PC-3 (cell line): ENCODE measurements at regions not wholly inside any gene's neighbourhood (a gene's known extent, or its start where the extent isn't known, plus 50 kb on each side); places are given as distances from the start of the nearest gene placed in this dataset.

ENCODE experiments used
- ATAC-seq: fragments of 200-7000 bp; cut with Tn5 transposase; 2 replicates; pipeline ENCODE4 v1.9.1; 2020; ENCODE audit warnings: mild to moderate bottlenecking, moderate library complexity
- BruUV-seq: library from RNA; stranded (reverse); fragments of 400-500 nt; replicated peaks from 2 replicates; lab custom pipeline; 2021; lab: Mats Ljungman, UMichigan
- CTCF ChIA-PET: fragments of 300-600 bp; sonication (Branson Sonifier 250); formaldehyde crosslinking; loops from one replicate; lab custom pipeline; 2022; ENCODE audit warnings: antibody characterized with exemption; lab: Charles Lee
- POLR2A ChIA-PET: fragments of 300-600 bp; sonication (Branson Sonifier 250); formaldehyde crosslinking; loops from one replicate; lab custom pipeline; 2022; ENCODE audit warnings: antibody characterized with exemption; ENCODE audit not compliant: unreplicated experiment; lab: Charles Lee
- DNase-seq: peaks from one replicate; pipeline ENCODE4 v3.0.0-alpha.2; 2015
- H2AFZ ChIP-seq: fragments of 300-600 bp; sonication (generic); 2 replicates; pipeline ENCODE4 v1.6.0; 2016; ENCODE audit warnings: antibody characterized with exemption, low read length
- H3F3A ChIP-seq: fragments of 300-600 bp; sonication (generic); one replicate; pipeline ENCODE4 v1.6.0; 2017; ENCODE audit warnings: antibody characterized with exemption, low read length, control low read depth, mild to moderate bottlenecking; ENCODE audit not compliant: unreplicated experiment
- H3K27ac ChIP-seq: fragments of 300-600 bp; sonication (generic); 2 replicates; pipeline ENCODE4 v1.5.1; 2016; ENCODE audit warnings: mild to moderate bottlenecking, low read length
- H3K27me3 ChIP-seq: fragments of 300-600 bp; sonication (generic); 2 replicates; pipeline ENCODE4 v1.6.1; 2016; ENCODE audit warnings: low read length, mixed read lengths
- H3K36me3 ChIP-seq: fragments of 300-600 bp; sonication (generic); 2 replicates; pipeline ENCODE4 v1.6.1; 2016; ENCODE audit warnings: low read depth, mixed run types, low read length, mixed read lengths
- H3K4me1 ChIP-seq: fragments of 300-600 bp; sonication (generic); 2 replicates; pipeline ENCODE4 v1.5.1; 2016; ENCODE audit warnings: low read length; ENCODE audit not compliant: insufficient read depth
- H3K4me2 ChIP-seq: fragments of 300-600 bp; sonication (generic); 2 replicates; pipeline ENCODE4 v1.6.0; 2016; ENCODE audit warnings: low read length
- H3K4me3 ChIP-seq: fragments of 300-600 bp; sonication (generic); 2 replicates; pipeline ENCODE4 v1.5.1; 2016; ENCODE audit warnings: mild to moderate bottlenecking, low read length, mixed read lengths
- H3K79me2 ChIP-seq: fragments of 300-600 bp; sonication (generic); 2 replicates; pipeline ENCODE4 v1.6.1; 2017; ENCODE audit warnings: low read length, mixed read lengths
- H3K9ac ChIP-seq: fragments of 300-600 bp; sonication (generic); 2 replicates; pipeline ENCODE4 v1.6.0; 2016; ENCODE audit warnings: mild to moderate bottlenecking, low read length
- H3K9me2 ChIP-seq: fragments of 300-600 bp; sonication (generic); replicated peaks from 2 replicates; pipeline ENCODE4 v1.6.1; 2016; ENCODE audit warnings: mixed run types, low read length, mixed read lengths
- H3K9me3 ChIP-seq: fragments of 300-600 bp; sonication (generic); 2 replicates; pipeline ENCODE4 v1.6.1; 2016; ENCODE audit warnings: low read length, mixed read lengths
- H4K20me1 ChIP-seq: fragments of 300-600 bp; sonication (generic); 2 replicates; pipeline ENCODE4 v1.6.1; 2016; ENCODE audit warnings: low read length, mixed read lengths
- CTCF ChIP-seq: fragments of 300-600 bp; sonication (generic); conservative IDR thresholded peaks from 2 replicates; pipeline ENCODE4 v1.5.1; 2017; ENCODE audit warnings: antibody characterized with exemption, low read depth, mild to moderate bottlenecking, low read length
- EZH2 ChIP-seq: fragments of 300-600 bp; sonication (generic); IDR thresholded peaks from one replicate; pipeline ENCODE4 v1.6.1; 2017; ENCODE audit warnings: antibody characterized with exemption, mild to moderate bottlenecking, low read length; ENCODE audit not compliant: unreplicated experiment
- EZH2phosphoT487 ChIP-seq: fragments of 300-600 bp; sonication (generic); IDR thresholded peaks from 2 replicates; pipeline ENCODE4 v1.6.1; 2018; ENCODE audit warnings: mild to moderate bottlenecking, antibody characterized with exemption, low read length, borderline replicate concordance
- intact Hi-C: fragments of 100-400 bp; cut with micrococcal nuclease; formaldehyde crosslinking; loops from 2 replicates; pipeline ENCODE4 v1.9.0; 2023

- no TSS peak for BruUV-seq
- no peaks in the 10 kb centered on the region for H3K27me3 ChIP-seq
- no peaks in the 10 kb centered on the region for H3K4me1 ChIP-seq
- H3K36me3 ChIP-seq, result no peaks in the 10 kb centered on the region
- POLR2A ChIA-PET, result interaction anchor here (0.6 kb wide), 1 partner anchor 1145 kb away, joined by 7 read pairs; no protein-coding TSS in a partner anchor
- H3F3A ChIP-seq, result no peaks in the 10 kb centered on the region
- no peaks in the 10 kb centered on the region for H3K9me2 ChIP-seq
- no peak overlapping the region for H2AFZ ChIP-seq
- no peak overlapping the region for H3K9ac ChIP-seq
- DNase-seq (no peak), ATAC-seq (no peak)
- no peak overlapping the region for H3K4me3 ChIP-seq
- no peak overlapping the region for H3K27ac ChIP-seq
- CTCF ChIA-PET, result no interaction called here
- H3K79me2 ChIP-seq, result no peaks in the 10 kb centered on the region
- no peaks in the 10 kb centered on the region for H4K20me1 ChIP-seq
- no peak overlapping the region for H3K4me2 ChIP-seq
- TF ChIP-seq EZH2 (no peak), EZH2phosphoT487 (no peak), CTCF (no peak)
- intact Hi-C loops, result no loop called here
- no peaks in the 10 kb centered on the region; the same call in 1 of the 2 replicates for H3K9me3 ChIP-seq
Observed at GRCh38 chr5:114089259-114089658, 272.6 kb upstream of the KCNN2 start.

GRCh38 chr5:114097570-114097969, 264.3 kb upstream of the KCNN2 start:
- no peak overlapping the region for H3K27ac ChIP-seq
- no peaks in the 10 kb centered on the region for H3K36me3 ChIP-seq
- intact Hi-C loops, result loop anchor here (5.0 kb wide), 1 partner anchor 405 kb away; no protein-coding TSS in a partner anchor
- no peaks in the 10 kb centered on the region for H3K4me1 ChIP-seq
- ChIA-PET POLR2A (no interaction called here), CTCF (no interaction called here)
- H3K4me3 ChIP-seq, result no peak overlapping the region
- no peaks in the 10 kb centered on the region for H4K20me1 ChIP-seq
- no peaks in the 10 kb centered on the region; the same call in 1 of the 2 replicates for H3K27me3 ChIP-seq
- H2AFZ ChIP-seq, result no peak overlapping the region
- ATAC-seq, result no peak
- H3K9me2 ChIP-seq, result no peaks in the 10 kb centered on the region
- no peaks in the 10 kb centered on the region; the same call in 1 of the 2 replicates for H3K9me3 ChIP-seq
- DNase-seq, result no peak
- no peaks in the 10 kb centered on the region for H3K79me2 ChIP-seq
- no peak overlapping the region for H3K9ac ChIP-seq
- no peaks in the 10 kb centered on the region for H3F3A ChIP-seq
- no peak overlapping the region for H3K4me2 ChIP-seq
- TF ChIP-seq CTCF (peak; percentile 45; the same call in 1 of the 2 replicates), EZH2 (no peak)
- BruUV-seq, result no TSS peak

DNA sequence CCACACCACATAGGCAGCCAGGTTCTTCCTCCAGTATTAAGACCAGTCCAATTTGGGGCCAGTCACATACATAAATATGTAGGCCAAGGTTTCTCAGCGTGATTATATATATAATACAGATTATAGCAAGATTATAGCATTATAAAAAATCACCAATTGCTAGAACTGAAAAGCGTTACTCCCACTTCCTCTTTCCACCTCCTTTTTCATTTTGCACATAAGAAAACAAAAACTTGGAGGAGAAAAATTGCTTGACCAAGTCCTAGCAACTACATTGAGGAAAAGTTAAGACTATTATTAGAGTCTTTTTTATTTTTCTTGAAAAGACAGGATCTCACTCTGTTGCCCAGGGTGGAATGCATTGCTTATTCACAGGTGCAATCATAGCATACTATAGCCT, 262.7 kb upstream of the KCNN2 start:
- H3K79me2 ChIP-seq, result no peaks in the 10 kb centered on the region
- H4K20me1 ChIP-seq, result no peaks in the 10 kb centered on the region
- no peaks in the 10 kb centered on the region; the same call in 1 of the 2 replicates for H3K27me3 ChIP-seq
- H3K36me3 ChIP-seq, result no peaks in the 10 kb centered on the region
- H3K4me3 ChIP-seq, result no peak overlapping the region
- H2AFZ ChIP-seq, result no peak overlapping the region
- POLR2A ChIA-PET, result no interaction called here
- no peak overlapping the region for H3K4me2 ChIP-seq
- no peaks in the 10 kb centered on the region for H3K9me2 ChIP-seq
- TF ChIP-seq EZH2phosphoT487 (no peak), EZH2 (no peak), CTCF (no peak)
- no peaks in the 10 kb centered on the region for H3K4me1 ChIP-seq
- no peak overlapping the region for H3K9ac ChIP-seq
- H3F3A ChIP-seq, result no peaks in the 10 kb centered on the region
- no peak overlapping the region for H3K27ac ChIP-seq
- DNase-seq (no peak), ATAC-seq (no peak)
- CTCF ChIA-PET, result no interaction called here
- no TSS peak for BruUV-seq
- intact Hi-C loops, result loop anchor here (5.0 kb wide), 1 partner anchor 403 kb away; no protein-coding TSS in a partner anchor
- no peaks in the 10 kb centered on the region for H3K9me3 ChIP-seq
